ENCODE measurements at regions not wholly inside any gene's neighbourhood (a gene's known extent, or its start where the extent isn't known, plus 50 kb on each side); places are given as distances from the start of the nearest gene placed in this dataset.

DNA sequence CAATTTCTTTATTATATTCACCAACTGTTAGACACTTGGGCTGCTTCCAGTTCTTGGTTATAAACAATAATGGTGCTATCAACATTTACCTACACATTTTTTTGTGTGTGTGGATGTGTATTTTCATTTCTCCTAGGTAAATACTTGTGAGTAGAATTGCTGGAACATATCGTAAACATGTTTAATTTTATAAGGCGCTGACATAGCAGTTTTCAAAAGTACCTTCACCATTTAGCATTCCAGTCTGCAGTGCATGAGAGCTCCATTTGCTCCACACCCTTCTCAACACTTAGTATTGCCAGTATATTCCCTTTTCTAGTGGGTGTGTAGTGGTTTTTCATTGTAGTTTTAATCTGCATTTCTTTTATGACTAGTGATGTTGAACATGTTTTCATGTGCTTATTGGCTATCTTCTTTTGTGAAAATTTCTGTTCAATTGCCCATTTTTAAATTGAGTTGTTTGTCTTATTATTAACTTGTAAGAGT, 59.6 kb upstream of the FAM204A start:
- H3F3A ChIP-seq (ENCODE audit: insufficient read depth, low read length), result no peaks in the 10 kb centered on the region
- no peak overlapping the region for H3K4me2 ChIP-seq (ENCODE audit: low read length)
- H3K4me3 ChIP-seq (ENCODE audit: low read depth, low read length, poor library complexity, severe bottlenecking), result no peak overlapping the region
- H3K9ac ChIP-seq (ENCODE audit: low read length), result no peak overlapping the region
- no peaks in the 10 kb centered on the region for H3K9me2 ChIP-seq (ENCODE audit: low read depth, low read length)
- 0 out of 2 replicates have a peak, but pooled peaks cover 5% of the 10 kb centered on the region for H3K27me3 ChIP-seq (ENCODE audit: insufficient read depth, low read length)
- no peaks in the 10 kb centered on the region for H3K79me2 ChIP-seq (ENCODE audit: insufficient read depth, low read length)
- H3K27ac ChIP-seq (ENCODE audit: low read depth, low read length, poor library complexity, severe bottlenecking), result no peak overlapping the region
- no peaks in the 10 kb centered on the region for H3K4me1 ChIP-seq (ENCODE audit: insufficient read depth, low read length, severe bottlenecking)
- TF ChIP-seq EZH2 (IDR thresholded peaks at IDR 0.05; ENCODE audit: borderline replicate concordance, low read length), result no peak
- TF ChIP-seq, protein P1, sequence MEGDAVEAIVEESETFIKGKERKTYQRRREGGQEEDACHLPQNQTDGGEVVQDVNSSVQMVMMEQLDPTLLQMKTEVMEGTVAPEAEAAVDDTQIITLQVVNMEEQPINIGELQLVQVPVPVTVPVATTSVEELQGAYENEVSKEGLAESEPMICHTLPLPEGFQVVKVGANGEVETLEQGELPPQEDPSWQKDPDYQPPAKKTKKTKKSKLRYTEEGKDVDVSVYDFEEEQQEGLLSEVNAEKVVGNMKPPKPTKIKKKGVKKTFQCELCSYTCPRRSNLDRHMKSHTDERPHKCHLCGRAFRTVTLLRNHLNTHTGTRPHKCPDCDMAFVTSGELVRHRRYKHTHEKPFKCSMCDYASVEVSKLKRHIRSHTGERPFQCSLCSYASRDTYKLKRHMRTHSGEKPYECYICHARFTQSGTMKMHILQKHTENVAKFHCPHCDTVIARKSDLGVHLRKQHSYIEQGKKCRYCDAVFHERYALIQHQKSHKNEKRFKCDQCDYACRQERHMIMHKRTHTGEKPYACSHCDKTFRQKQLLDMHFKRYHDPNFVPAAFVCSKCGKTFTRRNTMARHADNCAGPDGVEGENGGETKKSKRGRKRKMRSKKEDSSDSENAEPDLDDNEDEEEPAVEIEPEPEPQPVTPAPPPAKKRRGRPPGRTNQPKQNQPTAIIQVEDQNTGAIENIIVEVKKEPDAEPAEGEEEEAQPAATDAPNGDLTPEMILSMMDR (IDR thresholded peaks at IDR 0.05; ENCODE audit: low read length), result no peak
- H2AFZ ChIP-seq (ENCODE audit: low read length), result no peak overlapping the region
- H3K36me3 ChIP-seq (ENCODE audit: insufficient read depth, low read length), result no peaks in the 10 kb centered on the region
- no peaks in the 10 kb centered on the region for H3K9me3 ChIP-seq (ENCODE audit: low read length)
- no peaks in the 10 kb centered on the region for H4K20me1 ChIP-seq (ENCODE audit: insufficient read depth, low read length)

DNA sequence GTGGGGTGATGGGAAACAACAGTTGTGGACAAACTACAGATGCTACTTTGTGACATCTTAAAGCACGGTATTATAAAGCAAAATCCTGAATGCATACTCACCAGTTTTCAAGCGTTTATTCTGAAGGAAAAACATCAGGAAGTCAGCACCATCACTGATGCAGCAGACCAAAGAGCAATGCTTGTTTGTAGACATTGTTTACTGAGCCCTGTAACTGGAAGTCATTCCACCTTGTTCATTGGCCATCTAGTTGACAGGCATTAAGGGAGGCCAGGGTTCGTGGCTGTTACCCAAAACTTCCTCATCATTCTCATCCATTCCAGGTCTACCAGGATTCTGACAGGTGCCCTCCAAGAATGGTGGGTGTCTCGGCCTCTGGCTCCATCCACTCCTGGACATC, 55.3 kb upstream of the FAM204A start:
- no peaks in the 10 kb centered on the region for H3F3A ChIP-seq (ENCODE audit: insufficient read depth, low read length)
- no peaks in the 10 kb centered on the region for H3K79me2 ChIP-seq (ENCODE audit: insufficient read depth, low read length)
- H3K27me3 ChIP-seq (ENCODE audit: insufficient read depth, low read length), result no peaks in the 10 kb centered on the region
- H4K20me1 ChIP-seq (ENCODE audit: insufficient read depth, low read length), result no peaks in the 10 kb centered on the region
- H3K9me3 ChIP-seq (ENCODE audit: low read length), result no peaks in the 10 kb centered on the region
- peaks cover 8% of the 10 kb centered on the region for H3K4me1 ChIP-seq (ENCODE audit: insufficient read depth, low read length, severe bottlenecking)
- no peak overlapping the region for H3K9ac ChIP-seq (ENCODE audit: low read length)
- H3K4me2 ChIP-seq (ENCODE audit: low read length), result no peak overlapping the region
- TF ChIP-seq, protein P1 (IDR thresholded peaks at IDR 0.05; ENCODE audit: low read length), result no peak
- no peak for TF ChIP-seq EZH2 (IDR thresholded peaks at IDR 0.05; ENCODE audit: borderline replicate concordance, low read length)
- H3K4me3 ChIP-seq (ENCODE audit: low read depth, low read length, poor library complexity, severe bottlenecking), result no peak overlapping the region
- no peak overlapping the region for H3K27ac ChIP-seq (ENCODE audit: low read depth, low read length, poor library complexity, severe bottlenecking)
- H3K36me3 ChIP-seq (ENCODE audit: insufficient read depth, low read length), result no peaks in the 10 kb centered on the region
- no peaks in the 10 kb centered on the region for H3K9me2 ChIP-seq (ENCODE audit: low read depth, low read length)
- H2AFZ ChIP-seq (ENCODE audit: low read length), result no peak overlapping the region

DNA sequence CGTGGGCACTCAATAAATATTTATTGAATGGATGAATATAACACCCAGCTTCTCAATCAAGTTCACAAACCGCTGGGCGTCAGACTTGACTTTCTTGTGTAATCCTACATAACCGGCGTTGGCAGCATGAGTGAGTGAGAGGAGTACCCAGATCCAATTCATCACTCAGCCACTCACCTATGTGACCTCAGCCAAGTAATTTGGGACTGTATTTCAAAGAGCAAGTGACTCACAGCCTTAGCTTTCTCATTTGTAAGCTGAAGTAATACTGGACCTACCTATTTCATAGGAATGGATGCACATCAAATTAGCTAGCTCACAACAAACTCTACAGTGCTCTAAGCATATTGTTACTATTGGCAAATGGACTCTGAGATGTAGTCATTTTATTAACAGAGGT, 53.8 kb upstream of the FAM204A start:
- TF ChIP-seq EZH2 (IDR thresholded peaks at IDR 0.05; ENCODE audit: borderline replicate concordance, low read length), result no peak
- TF ChIP-seq, protein P1 (IDR thresholded peaks at IDR 0.05; ENCODE audit: low read length), result no peak
- Histone ChIP-seq H3K36me3 (ENCODE audit: insufficient read depth, low read length) (no peaks in the 10 kb centered on the region), H3K9me3 (ENCODE audit: low read length) (no peaks in the 10 kb centered on the region), H3F3A (ENCODE audit: insufficient read depth, low read length) (no peaks in the 10 kb centered on the region), H3K9me2 (ENCODE audit: low read depth, low read length) (no peaks in the 10 kb centered on the region), H3K4me3 (ENCODE audit: low read depth, low read length, poor library complexity, severe bottlenecking) (no peak overlapping the region), H3K4me2 (ENCODE audit: low read length) (no peak overlapping the region), H3K9ac (ENCODE audit: low read length) (no peak overlapping the region), H4K20me1 (ENCODE audit: insufficient read depth, low read length) (no peaks in the 10 kb centered on the region), H2AFZ (ENCODE audit: low read length) (no peak overlapping the region), H3K27ac (ENCODE audit: low read depth, low read length, poor library complexity, severe bottlenecking) (no peak overlapping the region), H3K4me1 (ENCODE audit: insufficient read depth, low read length, severe bottlenecking) (peaks cover 8% of the 10 kb centered on the region), H3K27me3 (ENCODE audit: insufficient read depth, low read length) (no peaks in the 10 kb centered on the region), H3K79me2 (ENCODE audit: insufficient read depth, low read length) (no peaks in the 10 kb centered on the region)
